A549 (cell line): ENCODE measurements at regions not wholly inside any gene's neighbourhood (a gene's known extent, or its start where the extent isn't known, plus 50 kb on each side); places are given as distances from the start of the nearest gene placed in this dataset.

Source experiments
- ATAC-seq, 2 experiments: fragments of 200-7000 bp in 1 of 2; fragments of >200 bp in 1 of 2; cut with Nextera tagmentation in 1 of 2; cut with Tn5 transposase in 1 of 2; 3 replicates each; pipeline versions ENCODE4 v1.8.0 to v1.9.1; 2018 to 2020; ENCODE audit warnings: mild to moderate bottlenecking in 1 of 2, moderate library complexity in 1 of 2
- CTCF ChIA-PET: fragments of 300-600 bp; sonication (Branson Sonifier 250); formaldehyde crosslinking; extraction: SDS; loops from one replicate; lab custom pipeline; 2021; ENCODE audit warnings: antibody characterized with exemption, inconsistent platforms; lab: Yijun Ruan, JAX
- POLR2A ChIA-PET: fragments of 350-600 bp; formaldehyde crosslinking; extraction: SDS; loops from one replicate; lab custom pipeline; 2021; ENCODE audit warnings: antibody characterized with exemption, inconsistent platforms; lab: Yijun Ruan, JAX
- DNase-seq, 2 experiments: peaks; one replicate each; pipeline versions ENCODE4 v3.0.0 to v3.0.0-alpha.2; 2011 to 2016; ENCODE audit warnings: low read depth in 1 of 2, low spot score in 1 of 2
- FAIRE-seq: peaks from 2 replicates; lab custom pipeline; 2011; peaks lifted over from hg19 to GRCh38; lab: Jason Lieb, UNC
- H3K27ac ChIP-seq, 2 experiments: fragments of >200 bp; sonication (Bioruptor Twin); formaldehyde crosslinking; 3 replicates each; pipeline ENCODE4 v1.5.1; 2016 to 2017
- H3K4me1 ChIP-seq: fragments of >200 bp; sonication (Bioruptor Twin); formaldehyde crosslinking; 3 replicates; pipeline ENCODE4 v1.6.1; 2016
- H3K4me2 ChIP-seq: fragments of >200 bp; sonication (Bioruptor Twin); formaldehyde crosslinking; 3 replicates; pipeline ENCODE4 v1.6.1; 2016
- H3K4me3 ChIP-seq: fragments of >200 bp; sonication (Bioruptor Twin); formaldehyde crosslinking; 3 replicates; pipeline ENCODE4 v1.5.1; 2016
- H3K9me3 ChIP-seq: fragments of >200 bp; sonication (Bioruptor Twin); formaldehyde crosslinking; 3 replicates; pipeline ENCODE4 v1.6.1; 2016
- BHLHE40 ChIP-seq: IDR thresholded peaks from 2 replicates; pipeline ENCODE4 v1.6.1; 2012; ENCODE audit warnings: low read depth, low read length, inconsistent platforms
- CBX2 ChIP-seq: fragments of 200-600 bp; sonication (generic); IDR thresholded peaks from 2 replicates; pipeline ENCODE4 v1.6.1; 2016; ENCODE audit warnings: low read depth, mild to moderate bottlenecking, borderline replicate concordance
- CHD2 ChIP-seq: fragments of 150-350 bp; IDR thresholded peaks from 2 replicates; pipeline ENCODE4 v1.6.1; 2014; ENCODE audit warnings: low read length; ENCODE audit not compliant: partially characterized antibody
- CHD4 ChIP-seq: fragments of 200-600 bp; sonication (generic); IDR thresholded peaks from 2 replicates; pipeline ENCODE4 v1.6.1; 2016; ENCODE audit warnings: antibody characterized with exemption, mild to moderate bottlenecking, borderline replicate concordance
- FOSL2 ChIP-seq, 2 experiments: fragments of 450-650 bp in 1 of 2; fragments of >200 bp in 1 of 2; sonication (Bioruptor Twin) in 1 of 2; formaldehyde crosslinking; IDR thresholded peaks; 2 replicates each; pipeline versions ENCODE4 v1.5.0 to v1.6.1; 2016 to 2020; ENCODE audit warnings: mild to moderate bottlenecking in 1 of 2, moderate library complexity in 1 of 2
- FOXS1 ChIP-seq: fragments of 250-450 bp; sonication (Bioruptor Pico); IDR thresholded peaks from 2 replicates; pipeline ENCODE4 v1.5.0; 2020; ENCODE audit warnings: mild to moderate bottlenecking, moderate library complexity
- GATA3 ChIP-seq: IDR thresholded peaks from 2 replicates; pipeline ENCODE4 v1.6.1; 2012; ENCODE audit warnings: borderline replicate concordance
- HEYL ChIP-seq: fragments of 250-450 bp; sonication (Bioruptor Pico); IDR thresholded peaks from 2 replicates; pipeline ENCODE4 v1.8.0; 2021; ENCODE audit warnings: mild to moderate bottlenecking, moderate library complexity
- HOXB13 ChIP-seq: fragments of 250-450 bp; sonication (Bioruptor Pico); IDR thresholded peaks from 2 replicates; pipeline ENCODE4 v1.5.0; 2020; ENCODE audit warnings: low read depth, mild to moderate bottlenecking, moderate library complexity
- KDM1A ChIP-seq: fragments of 200-600 bp; sonication (generic); IDR thresholded peaks from 2 replicates; pipeline ENCODE4 v1.6.1; 2016; ENCODE audit warnings: low read depth, mild to moderate bottlenecking
- KDM5A ChIP-seq: fragments of 200-600 bp; sonication (generic); IDR thresholded peaks from 2 replicates; pipeline ENCODE4 v1.6.1; 2016; ENCODE audit warnings: antibody characterized with exemption, mild to moderate bottlenecking
- MAFK ChIP-seq: fragments of 450-650 bp; IDR thresholded peaks from 2 replicates; pipeline ENCODE4 v1.6.1; 2014; ENCODE audit not compliant: partially characterized antibody
- MAZ ChIP-seq: fragments of 150-350 bp; IDR thresholded peaks from 2 replicates; pipeline ENCODE4 v1.6.1; 2014; ENCODE audit warnings: antibody characterized with exemption, low read depth, low read length, borderline replicate concordance
- NFE2L2 ChIP-seq: fragments of 150-350 bp; conservative IDR thresholded peaks from 2 replicates; pipeline ENCODE4 v1.6.1; 2014; ENCODE audit warnings: low read length
- NR3C1 ChIP-seq: fragments of >200 bp; sonication (Bioruptor Twin); formaldehyde crosslinking; IDR thresholded peaks from 3 replicates; pipeline ENCODE4 v1.6.1; 2017
- PBX3 ChIP-seq: IDR thresholded peaks from 2 replicates; pipeline ENCODE4 v1.6.1; 2012
- POLR2AphosphoS2 ChIP-seq: conservative IDR thresholded peaks from 2 replicates; pipeline ENCODE4 v1.6.1; 2012; ENCODE audit warnings: low read length, improper control_type of control experiment, inconsistent platforms
- RAD21 ChIP-seq, 2 experiments: fragments of >200 bp in 1 of 2; sonication (Bioruptor Twin) in 1 of 2; formaldehyde crosslinking in 1 of 2; IDR thresholded peaks in 1 of 2; conservative IDR thresholded peaks in 1 of 2; 2 replicates in 1 of 2; 3 replicates in 1 of 2; pipeline ENCODE4 v1.6.1; 2012 to 2018; ENCODE audit warnings: inconsistent platforms in 1 of 2
- RNF2 ChIP-seq: fragments of 200-600 bp; sonication (generic); IDR thresholded peaks from 2 replicates; pipeline ENCODE4 v1.6.1; 2016; ENCODE audit warnings: low read depth, mild to moderate bottlenecking, antibody characterized with exemption, moderate library complexity, borderline replicate concordance
- SMC3 ChIP-seq: fragments of >200 bp; sonication (Bioruptor Twin); formaldehyde crosslinking; IDR thresholded peaks from 3 replicates; pipeline ENCODE4 v1.6.1; 2018; ENCODE audit warnings: inconsistent platforms
- SREBF2 ChIP-seq: fragments of 450-650 bp; IDR thresholded peaks from 2 replicates; pipeline ENCODE4 v1.6.1; 2014; ENCODE audit warnings: mild to moderate bottlenecking, moderate library complexity
- TFCP2L1 ChIP-seq: fragments of 250-450 bp; sonication (Bioruptor Pico); IDR thresholded peaks from 2 replicates; pipeline ENCODE4 v1.5.0; 2021; ENCODE audit warnings: mild to moderate bottlenecking
- ZC3H11A ChIP-seq: fragments of 450-650 bp; IDR thresholded peaks from 2 replicates; pipeline ENCODE4 v1.6.1; 2014; ENCODE audit warnings: antibody characterized with exemption, mild to moderate bottlenecking
- ZNF302 ChIP-seq: fragments of 250-450 bp; sonication (Bioruptor Pico); IDR thresholded peaks from 2 replicates; pipeline ENCODE4 v1.9.0; 2021; ENCODE audit warnings: inconsistent platforms, mild to moderate bottlenecking, moderate library complexity
- ZSCAN20 ChIP-seq: fragments of 250-450 bp; sonication (Bioruptor Pico); IDR thresholded peaks from 2 replicates; pipeline ENCODE4 v1.8.0; 2022; ENCODE audit warnings: mild to moderate bottlenecking, moderate library complexity
- WGBS: methylation state at CpG from one replicate; pipeline ENCODE4 v1.1.6; 2017; ENCODE audit errors: missing lambda C conversion rate; 5-methylcytosine and 5-hydroxymethylcytosine counted together
- TF ChIP-seq, protein P1 (sequence below): fragments of >200 bp; sonication (Bioruptor Twin); formaldehyde crosslinking; IDR thresholded peaks from 3 replicates; pipeline ENCODE4 v1.6.1; 2016
- TF ChIP-seq, protein P2 (sequence below): IDR thresholded peaks from 2 replicates; pipeline ENCODE4 v1.6.1; 2012

- H3K4me2 ChIP-seq = no peak overlapping the region
- WGBS = 24% methylated on average over 4 of the region's 4 CpGs
- no peak overlapping the region for H3K4me3 ChIP-seq
- DNase-seq (no peak), ATAC-seq (no peak), FAIRE-seq (no peak)
- POLR2A ChIA-PET = no interaction called here
- TF ChIP-seq KDM5A = no peak
- no peak for TF ChIP-seq KDM1A
- TF ChIP-seq POLR2AphosphoS2 = no peak
- TF ChIP-seq CHD4 = no peak
- TF ChIP-seq ZSCAN20 (CRISPR knock-in tag) = no peak
- no peak for TF ChIP-seq ZNF302 (CRISPR knock-in tag)
- TF ChIP-seq SMC3 = no peak
- H3K27ac ChIP-seq = no peak overlapping the region
- CTCF ChIA-PET = no interaction called here
- H3K9me3 ChIP-seq = no peaks in the 10 kb centered on the region
- H3K4me1 ChIP-seq = no peaks in the 10 kb centered on the region
Measured at GRCh38 chr11:113571531-113571930, 96.3 kb upstream of the DRD2 start.

DNA sequence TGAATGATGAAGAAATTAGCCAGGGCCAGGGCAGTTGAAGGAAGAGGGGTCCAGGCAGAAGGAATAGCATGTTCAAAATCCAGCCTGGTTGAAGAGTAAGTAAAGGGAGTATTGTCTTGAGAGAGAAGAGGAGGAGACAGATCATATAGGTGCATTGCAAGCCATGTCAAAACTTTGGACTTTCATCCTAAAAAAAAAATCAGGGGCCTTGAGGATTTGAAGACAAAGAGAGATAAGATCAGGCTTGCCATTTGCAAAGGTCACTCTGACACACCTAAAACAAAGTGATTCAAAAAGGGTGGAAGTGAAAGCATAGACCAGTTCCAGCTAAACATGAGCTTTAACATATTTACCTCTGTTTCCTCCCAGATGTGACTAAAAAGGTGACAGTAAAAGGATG, 95.7 kb upstream of the DRD2 start:
- Histone ChIP-seq H3K9me3 (no peaks in the 10 kb centered on the region), H3K4me3 (no peak overlapping the region), H3K27ac (no peak overlapping the region), H3K4me1 (no peaks in the 10 kb centered on the region), H3K4me2 (no peak overlapping the region)
- TF ChIP-seq HEYL (CRISPR knock-in tag) (no peak), ZNF302 (CRISPR knock-in tag) (no peak), NR3C1 (no peak)
- FAIRE-seq = no peak
- ATAC-seq = no peak
- ChIA-PET CTCF (no interaction called here), POLR2A (no interaction called here)
- DNase-seq = no peak

GRCh38 chr11:113569391-113569790, 94.2 kb upstream of the DRD2 start:
- Histone ChIP-seq H3K4me3 (no peak overlapping the region), H3K4me2 (no peak overlapping the region), H3K27ac (no peak overlapping the region)
- no peak for ATAC-seq
- CTCF ChIA-PET = no interaction called here
- no peak for FAIRE-seq
- 13% methylated on average over 3 of the region's 3 CpGs for WGBS
- TF ChIP-seq TFCP2L1 (CRISPR knock-in tag) (no peak), BHLHE40 (no peak), MAFK (no peak), MAZ (no peak), SREBF2 (no peak), ZSCAN20 (CRISPR knock-in tag) (no peak), RAD21 (conservative IDR thresholded peaks at IDR 0.05 in 1 of 2, IDR thresholded peaks at IDR 0.05 in 1 of 2) (no peak), RNF2 (no peak), FOXS1 (CRISPR knock-in tag) (no peak), NFE2L2 (no peak)
- TF ChIP-seq, protein P1, sequence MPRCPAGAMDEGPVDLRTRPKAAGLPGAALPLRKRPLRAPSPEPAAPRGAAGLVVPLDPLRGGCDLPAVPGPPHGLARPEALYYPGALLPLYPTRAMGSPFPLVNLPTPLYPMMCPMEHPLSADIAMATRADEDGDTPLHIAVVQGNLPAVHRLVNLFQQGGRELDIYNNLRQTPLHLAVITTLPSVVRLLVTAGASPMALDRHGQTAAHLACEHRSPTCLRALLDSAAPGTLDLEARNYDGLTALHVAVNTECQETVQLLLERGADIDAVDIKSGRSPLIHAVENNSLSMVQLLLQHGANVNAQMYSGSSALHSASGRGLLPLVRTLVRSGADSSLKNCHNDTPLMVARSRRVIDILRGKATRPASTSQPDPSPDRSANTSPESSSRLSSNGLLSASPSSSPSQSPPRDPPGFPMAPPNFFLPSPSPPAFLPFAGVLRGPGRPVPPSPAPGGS = no peak
- TF ChIP-seq, protein P2, sequence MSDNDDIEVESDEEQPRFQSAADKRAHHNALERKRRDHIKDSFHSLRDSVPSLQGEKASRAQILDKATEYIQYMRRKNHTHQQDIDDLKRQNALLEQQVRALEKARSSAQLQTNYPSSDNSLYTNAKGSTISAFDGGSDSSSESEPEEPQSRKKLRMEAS = no peak
- TF ChIP-seq, all 56 proteins: peak for 0
- POLR2A ChIA-PET = no interaction called here
- DNase-seq = no peak
- H3K9me3 ChIP-seq = no peaks in the 10 kb centered on the region
- H3K4me1 ChIP-seq = no peaks in the 10 kb centered on the region

GRCh38 chr11:113568566-113568965, 93.4 kb upstream of the DRD2 start:
- H3K27ac ChIP-seq = no peak overlapping the region
- WGBS = 2% methylated on average over 3 of the region's 4 CpGs
- ATAC-seq = no peak
- CTCF ChIA-PET = no interaction called here
- no peak overlapping the region for H3K4me3 ChIP-seq
- H3K9me3 ChIP-seq = no peaks in the 10 kb centered on the region
- FAIRE-seq = no peak
- no peaks in the 10 kb centered on the region for H3K4me1 ChIP-seq
- POLR2A ChIA-PET = no interaction called here
- DNase-seq = no peak
- TF ChIP-seq HOXB13 (CRISPR knock-in tag) (no peak), KDM1A (no peak), GATA3 (no peak), CBX2 (no peak), PBX3 (no peak), CHD2 (no peak), NFE2L2 (no peak), ZC3H11A (no peak), FOSL2 (IDR thresholded peaks at IDR 0.05) (no peak), FOSL2 (CRISPR knock-in tag; IDR thresholded peaks at IDR 0.05) (no peak)
- TF ChIP-seq, protein P1 = no peak
- no peak overlapping the region for H3K4me2 ChIP-seq
